HG03354 (cell line): ENCODE measurements at regions not wholly inside any gene's neighbourhood (a gene's known extent, or its start where the extent isn't known, plus 50 kb on each side); places are given as distances from the start of the nearest gene placed in this dataset.
"Not testable (repeated sequence)": the region's sequence is repeated elsewhere in the genome, so short reads cannot be mapped to it uniquely, and the experiment has no call there.

Source experiments
- ATAC-seq: cut with Tn5 transposase; IDR thresholded peaks from one replicate; pipeline ENCODE4 v1.9.1; 2021; ENCODE audit warnings: mild to moderate bottlenecking; ENCODE audit not compliant: unreplicated experiment, poor library complexity, severe bottlenecking

DNA sequence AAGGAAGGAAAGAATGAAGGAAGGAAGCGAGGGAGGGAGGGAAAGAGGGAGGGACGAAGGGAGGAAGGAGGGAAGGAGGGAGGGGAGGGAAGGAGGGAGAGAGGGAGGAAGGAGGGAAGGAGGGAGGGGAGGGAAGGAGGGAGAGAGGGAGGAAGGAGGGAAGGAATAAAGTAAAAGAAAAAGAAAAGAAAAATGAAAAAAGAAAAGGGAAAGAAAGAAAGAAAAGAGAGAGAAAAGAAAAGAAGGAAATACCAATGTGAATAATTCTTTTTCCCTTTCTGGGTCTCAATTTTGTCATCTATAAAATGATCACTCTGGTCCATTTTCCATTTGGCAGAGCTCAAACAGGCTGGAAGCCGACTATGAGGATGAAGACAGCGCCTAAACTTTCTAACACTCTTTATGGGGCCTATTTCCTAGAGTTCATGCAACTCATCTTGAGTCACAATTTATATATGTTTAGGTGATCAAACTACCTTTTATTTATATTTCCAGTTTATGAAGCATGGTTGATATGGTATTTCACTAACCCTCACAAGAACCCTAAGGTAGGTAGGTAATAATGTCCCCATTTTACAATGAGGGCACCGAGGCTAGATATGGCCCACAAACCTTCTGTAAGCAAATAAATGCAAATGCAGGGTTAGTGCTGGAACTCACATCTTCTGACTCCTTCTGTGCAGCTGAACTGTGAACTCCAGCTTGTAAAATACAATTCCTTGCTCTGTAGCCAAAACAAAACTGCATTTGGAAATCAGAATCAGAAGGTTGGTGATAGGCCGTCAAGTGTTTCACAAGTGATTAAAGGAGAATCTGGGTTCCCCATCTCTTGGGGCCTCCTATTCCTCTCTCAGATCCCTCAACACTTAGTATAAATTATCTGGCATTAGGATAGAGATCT is 434.3 kb downstream of the ETS1 start:
- no peak for ATAC-seq

GRCh38 chr11:128151780-128152179 is 435.6 kb downstream of the ETS1 start:
- ATAC-seq, result no peak

DNA sequence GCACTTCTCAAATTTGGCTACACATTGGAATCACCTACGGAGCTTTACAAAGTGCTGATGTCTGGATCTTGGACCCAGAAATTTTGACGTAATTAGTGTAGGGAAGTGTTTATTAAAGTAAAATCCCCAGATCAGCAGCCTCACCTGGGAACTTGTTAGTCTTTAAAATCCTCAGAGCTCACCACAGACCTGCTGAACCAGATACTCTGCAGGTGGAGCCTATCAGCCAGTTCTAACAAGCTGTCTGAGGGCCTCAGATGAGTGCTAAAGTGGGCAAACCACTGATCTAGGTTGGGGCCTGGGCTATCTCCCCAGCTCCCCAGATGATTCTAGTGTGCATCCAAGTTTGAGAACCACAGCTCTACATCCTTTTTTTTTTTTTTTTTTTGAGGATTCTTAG is 436.0 kb downstream of the ETS1 start:
- no peak for ATAC-seq

GRCh38 chr11:128148208-128148607 is 439.1 kb downstream of the ETS1 start:
- ATAC-seq, result no peak

DNA sequence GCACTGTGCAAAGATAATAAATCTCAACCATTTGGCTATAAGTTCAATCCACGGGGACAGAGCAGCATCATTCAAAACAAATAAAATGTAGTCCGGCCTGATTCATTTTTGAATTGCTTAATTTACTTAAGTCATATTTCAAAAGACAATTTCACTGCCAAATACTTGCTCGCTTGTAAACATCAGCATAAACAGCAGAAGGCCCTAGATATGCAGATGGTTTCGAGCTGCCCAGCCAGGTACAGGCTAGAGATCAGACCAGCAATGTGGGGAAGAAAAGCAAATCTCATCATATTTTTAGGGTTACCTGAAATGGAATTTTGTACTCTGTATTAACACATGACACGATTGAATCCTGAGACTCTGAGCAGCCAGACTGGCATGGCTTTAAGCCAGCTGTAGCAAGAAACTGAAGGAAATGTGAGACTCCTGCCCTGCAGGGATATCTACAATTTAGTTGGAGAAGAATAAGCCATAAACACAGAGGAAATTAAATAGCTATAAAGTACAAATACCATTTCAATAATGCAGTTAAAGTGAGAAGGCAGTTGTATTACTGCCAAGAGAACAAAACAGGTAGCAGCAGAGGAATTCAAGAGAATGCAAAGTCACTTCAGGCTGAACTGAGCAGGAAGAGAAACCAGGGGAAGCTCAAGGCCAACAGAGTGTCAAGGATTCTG is 440.3 kb downstream of the ETS1 start:
- no peak for ATAC-seq

DNA sequence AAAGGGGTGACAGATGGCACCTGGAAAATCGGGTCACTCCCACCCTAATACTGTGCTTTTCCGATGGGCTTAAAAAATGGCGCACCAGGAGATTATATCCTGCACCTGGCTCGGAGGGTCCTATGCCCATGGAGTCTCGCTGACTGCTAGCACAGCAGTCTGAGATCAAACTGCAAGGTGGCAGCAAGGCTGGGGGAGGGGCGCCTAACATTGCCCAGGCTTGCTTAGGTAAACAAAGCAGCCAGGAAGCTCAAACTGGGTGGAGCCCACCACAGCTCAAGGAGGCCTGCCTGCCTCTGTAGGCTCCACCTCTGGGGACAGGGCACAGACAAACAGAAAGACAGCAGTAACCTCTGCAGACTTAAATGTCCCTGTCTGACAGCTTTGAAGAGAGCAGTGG is 447.1 kb downstream of the ETS1 start:
- ATAC-seq, result not testable (repeated sequence)

DNA sequence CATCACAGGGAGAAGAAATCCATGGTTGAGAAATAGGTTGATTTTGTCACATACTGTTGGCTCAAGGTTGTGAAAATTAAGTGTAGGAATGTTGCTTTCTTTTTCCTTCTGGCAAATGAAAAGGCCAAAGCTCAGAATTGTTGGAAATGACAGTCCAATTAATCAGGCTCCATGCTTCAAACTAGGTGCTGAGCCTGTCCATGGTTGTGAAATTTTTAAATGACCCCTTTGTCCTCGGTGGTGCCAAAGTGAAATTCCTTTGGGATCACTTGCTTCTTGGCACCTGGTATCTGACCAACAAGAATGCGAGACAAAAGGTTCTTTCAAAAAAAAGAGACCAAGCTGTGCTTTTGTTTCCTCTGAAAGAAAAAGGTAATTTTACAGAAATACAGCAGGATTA is 451.9 kb downstream of the ETS1 start:
- no peak for ATAC-seq

GRCh38 chr11:128133501-128133900 is 453.9 kb downstream of the ETS1 start:
- ATAC-seq, result no peak

DNA sequence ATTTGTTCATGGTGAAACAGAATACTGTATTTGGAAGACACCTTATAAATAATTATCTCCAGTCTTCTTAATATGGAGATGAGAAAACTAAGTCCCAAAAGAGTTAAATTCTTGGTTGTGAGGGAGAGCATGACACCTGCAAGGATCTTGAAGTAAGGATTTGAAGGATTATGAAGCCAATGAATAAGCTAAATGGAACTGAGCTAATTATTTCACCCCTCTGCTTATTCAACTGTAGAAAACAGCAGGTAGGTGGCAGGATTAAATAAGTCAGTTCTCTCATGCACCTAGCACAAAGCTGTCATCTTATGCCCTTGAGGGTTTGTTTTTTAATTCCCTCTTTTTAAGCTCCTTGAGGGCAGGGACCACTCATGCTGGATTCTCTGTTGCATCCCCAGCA is 457.3 kb downstream of the ETS1 start:
- ATAC-seq, result no peak

- no peak for ATAC-seq
Measured at GRCh38 chr11:128125723-128126122, 461.6 kb downstream of the ETS1 start.

- no peak for ATAC-seq
Measured at GRCh38 chr11:128116885-128117284, 470.5 kb downstream of the ETS1 start.

DNA sequence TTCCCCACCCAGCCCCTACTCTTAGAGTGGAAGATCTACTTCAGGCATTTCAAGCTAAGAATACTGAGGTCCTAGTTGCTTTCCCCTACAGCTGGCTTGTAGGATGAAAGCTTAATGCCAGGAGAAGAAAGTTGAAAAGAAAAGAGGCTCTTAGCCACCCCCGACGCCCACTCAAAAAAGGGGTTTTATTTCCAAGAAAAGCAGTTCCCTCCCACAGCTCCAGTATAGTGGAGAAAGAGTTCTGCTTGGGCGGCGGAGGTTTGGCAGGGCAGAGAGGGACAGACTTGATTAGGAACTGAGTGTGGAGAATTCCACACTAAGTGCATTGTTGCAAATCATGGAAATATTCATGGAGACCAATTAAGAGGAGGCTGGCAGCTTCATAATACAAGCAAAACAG is 470.9 kb downstream of the ETS1 start:
- no peak for ATAC-seq

DNA sequence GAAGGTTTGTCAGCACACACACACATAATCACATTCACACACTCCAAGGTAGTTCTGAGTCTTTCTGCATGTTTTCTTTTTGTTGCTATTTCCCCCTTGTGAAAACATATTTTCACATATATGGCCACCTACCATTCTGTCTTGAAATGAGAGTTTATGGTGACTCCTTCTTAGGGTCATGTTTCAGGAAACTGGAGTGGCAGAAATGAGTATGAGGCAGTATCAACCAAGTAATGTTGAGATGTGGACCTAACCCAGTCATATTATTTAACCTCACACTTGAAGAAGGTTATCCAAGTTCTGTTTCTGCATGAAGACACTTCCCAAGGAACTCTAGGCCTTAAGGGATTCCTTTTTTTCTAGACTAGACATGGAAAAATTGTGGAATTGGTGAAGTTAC is 481.4 kb downstream of the ETS1 start:
- ATAC-seq, result no peak

DNA sequence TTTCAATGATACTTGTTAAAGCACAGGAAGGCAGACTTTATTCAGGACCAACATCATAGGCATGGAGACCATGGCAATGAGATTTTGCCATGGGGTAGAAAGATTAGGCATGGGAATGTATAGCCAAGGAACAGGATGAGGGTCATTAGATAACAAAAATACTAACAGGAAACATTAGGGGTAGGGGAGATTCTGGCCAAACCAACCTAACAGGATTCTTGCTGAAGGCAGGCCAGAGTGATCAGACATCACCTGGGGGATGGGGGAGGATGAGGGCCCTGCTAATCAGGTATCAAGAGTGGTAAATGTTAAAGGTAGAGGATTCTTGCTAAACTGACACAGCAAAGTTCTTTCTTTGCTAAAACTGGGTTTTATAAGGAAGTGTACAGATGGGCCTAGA is 481.8 kb downstream of the ETS1 start:
- ATAC-seq, result no peak

GRCh38 chr11:128103278-128103873 is 484.0 kb downstream of the ETS1 start:
- ATAC-seq, result no peak

GRCh38 chr11:128098781-128099180 is 488.6 kb downstream of the ETS1 start:
- no peak for ATAC-seq

DNA sequence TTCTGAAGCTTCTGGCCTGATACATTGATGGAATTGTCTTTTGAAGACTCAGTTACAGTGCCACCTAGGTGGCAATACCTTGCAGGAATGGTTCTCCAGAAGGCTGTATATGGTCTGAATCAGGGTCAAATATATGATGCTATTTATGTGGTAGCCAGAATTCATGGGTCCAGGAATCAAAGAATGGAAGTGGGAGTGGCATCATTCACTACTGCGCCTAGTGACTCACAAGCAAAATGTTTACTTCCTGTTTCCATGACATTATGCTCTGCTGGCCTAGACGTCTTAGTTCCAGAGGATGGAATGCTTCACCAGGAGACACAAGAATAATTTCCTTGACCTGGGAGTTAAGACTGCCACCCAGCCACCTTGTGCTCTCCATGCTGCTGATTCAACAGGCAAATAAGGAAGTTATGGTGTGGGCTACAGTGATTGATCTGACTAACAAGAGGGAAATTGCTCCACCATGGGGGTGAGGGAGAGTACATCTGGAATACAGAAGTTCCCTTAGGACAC is 491.8 kb downstream of the ETS1 start:
- ATAC-seq, result no peak

- no peak for ATAC-seq
Measured at GRCh38 chr11:128093689-128094088, 493.7 kb downstream of the ETS1 start.

- ATAC-seq, result no peak
Measured at GRCh38 chr11:128089962-128090361, 497.4 kb downstream of the ETS1 start.

- no peak for ATAC-seq
Measured at GRCh38 chr11:128086794-128087193, 500.6 kb downstream of the ETS1 start.

- ATAC-seq, result no peak
Measured at GRCh38 chr11:128085276-128085675, 502.1 kb downstream of the ETS1 start.
